HG03064 (cell line): ENCODE measurements at regions not wholly inside any gene's neighbourhood (a gene's known extent, or its start where the extent isn't known, plus 50 kb on each side); places are given as distances from the start of the nearest gene placed in this dataset.

Experiments used
- ATAC-seq: cut with Tn5 transposase; IDR thresholded peaks from one replicate; pipeline ENCODE4 v1.9.1; 2021; ENCODE audit warnings: low read depth; ENCODE audit not compliant: unreplicated experiment

GRCh38 chr5:35367526-35367925 is 137.2 kb upstream of the PRLR start:
- ATAC-seq: no peak

GRCh38 chr5:35365758-35366157 is 135.5 kb upstream of the PRLR start:
- ATAC-seq: no peak

GRCh38 chr5:35364350-35364749 is 134.1 kb upstream of the PRLR start:
- no peak for ATAC-seq

- no peak for ATAC-seq
Observed at GRCh38 chr5:35363387-35363965, 133.2 kb upstream of the PRLR start.

GRCh38 chr5:35362772-35363171 is 132.5 kb upstream of the PRLR start:
- no peak for ATAC-seq

GRCh38 chr5:35360671-35361070 is 130.4 kb upstream of the PRLR start:
- no peak for ATAC-seq

- no peak for ATAC-seq
Observed at GRCh38 chr5:35359859-35360258, 129.6 kb upstream of the PRLR start.

GRCh38 chr5:35357973-35358372 is 127.7 kb upstream of the PRLR start:
- ATAC-seq: no peak

- ATAC-seq: no peak
Observed at GRCh38 chr5:35356725-35357124, 126.4 kb upstream of the PRLR start.

- no peak for ATAC-seq
Observed at GRCh38 chr5:35354751-35355150, 124.5 kb upstream of the PRLR start.

GRCh38 chr5:35345222-35345621 is 114.9 kb upstream of the PRLR start:
- no peak for ATAC-seq

GRCh38 chr5:35342664-35343063 is 112.4 kb upstream of the PRLR start:
- no peak for ATAC-seq

GRCh38 chr5:35341189-35341588 is 110.9 kb upstream of the PRLR start:
- ATAC-seq: no peak

- ATAC-seq: no peak
Observed at GRCh38 chr5:35339616-35340100, 109.4 kb upstream of the PRLR start.

- ATAC-seq: no peak
Observed at GRCh38 chr5:35339006-35339405, 108.7 kb upstream of the PRLR start.

- no peak for ATAC-seq
Observed at GRCh38 chr5:35338157-35338453, 107.8 kb upstream of the PRLR start.

- ATAC-seq: no peak
Observed at GRCh38 chr5:35337340-35338156, 107.3 kb upstream of the PRLR start.

GRCh38 chr5:35336230-35336629 is 105.9 kb upstream of the PRLR start:
- no peak for ATAC-seq

- no peak for ATAC-seq
Observed at GRCh38 chr5:35335752-35336151, 105.5 kb upstream of the PRLR start.

- no peak for ATAC-seq
Observed at GRCh38 chr5:35333366-35333765, 103.1 kb upstream of the PRLR start.

- ATAC-seq: no peak
Observed at GRCh38 chr5:35331956-35332950, 102.0 kb upstream of the PRLR start.
